ENCODE measurements at regions not wholly inside any gene's neighbourhood (a gene's known extent, or its start where the extent isn't known, plus 50 kb on each side); places are given as distances from the start of the nearest gene placed in this dataset.

- H2BK20ac ChIP-seq (ENCODE audit: low read depth, low read length) = no peak overlapping the region
- in situ Hi-C loops (cut with MboI; ENCODE audit: low sequenced_read_pairs) (no loop called here), intact Hi-C loops (cut with micrococcal nuclease) (no loop called here), dilution Hi-C loops (cut with HindIII; ENCODE audit: low sequenced_read_pairs, unreplicated experiment) (no loop called here)
- no peak overlapping the region for H3K14ac ChIP-seq (replicated peaks; ENCODE audit: low read depth, low read length)
- H2AK9ac ChIP-seq (replicated peaks; ENCODE audit: low read depth, low read length, poor library complexity) = no peak overlapping the region
- no peaks in the 10 kb centered on the region for H3K36me3 ChIP-seq (ENCODE audit: control insufficient read depth, insufficient read depth, low read length)
- peaks cover 5% of the 10 kb centered on the region; the same call in 1 of the 2 replicates for H3K4me1 ChIP-seq (ENCODE audit: control insufficient read depth, insufficient read depth, low read length)
- no peak overlapping the region for H4K91ac ChIP-seq (ENCODE audit: insufficient read depth, low read depth, low read length)
- no peak overlapping the region for H3K9ac ChIP-seq (ENCODE audit: low read depth, low read length)
- no peak overlapping the region for H4K5ac ChIP-seq (ENCODE audit: low read depth, low read length)
- ATAC-seq (ENCODE audit: low read depth) (no peak), DNase-seq (no peak)
- no peak overlapping the region for H2AK5ac ChIP-seq (ENCODE audit: low read depth, low read length)
- no peaks in the 10 kb centered on the region for H3K79me1 ChIP-seq (ENCODE audit: low read depth in 1 of 2, low read length in 2 of 2)
- no peak overlapping the region for H2BK120ac ChIP-seq (ENCODE audit: low read depth, low read length)
- TF ChIP-seq POLR2A (IDR thresholded peaks at IDR 0.05; ENCODE audit: low read depth, low read length) (no peak), USF2 (IDR thresholded peaks at IDR 0.05; ENCODE audit: low read depth, low read length) (no peak), BHLHE40 (IDR thresholded peaks at IDR 0.05; ENCODE audit: low read depth, low read length) (no peak), CEBPB (IDR thresholded peaks at IDR 0.05; ENCODE audit: low read depth, low read length) (no peak), MAFK (IDR thresholded peaks at IDR 0.05; ENCODE audit: low read depth, low read length) (no peak), MAZ (IDR thresholded peaks at IDR 0.05; ENCODE audit: borderline replicate concordance, low read depth, low read length) (no peak), MXI1 (IDR thresholded peaks at IDR 0.05; ENCODE audit: borderline replicate concordance, low read depth, low read length) (no peak), CHD1 (IDR thresholded peaks at IDR 0.05; ENCODE audit: low read depth, low read length) (no peak), ELK1 (IDR thresholded peaks at IDR 0.05; ENCODE audit: borderline replicate concordance, low read depth, low read length) (no peak), SMC3 (IDR thresholded peaks at IDR 0.05; ENCODE audit: low read depth, low read length) (no peak), CTCF (conservative IDR thresholded peaks at IDR 0.05; ENCODE audit: low read depth, low read length) (no peak), RCOR1 (IDR thresholded peaks at IDR 0.05; ENCODE audit: insufficient replicate concordance, low read length) (no peak)
- no peak overlapping the region for H3K56ac ChIP-seq (ENCODE audit: extremely low read depth, insufficient read depth, low read length)
- no peak overlapping the region for H2BK15ac ChIP-seq (ENCODE audit: low read depth, low read length)
- H3K27ac ChIP-seq (ENCODE audit: insufficient read depth, low read length) = no peak overlapping the region
- H2BK5ac ChIP-seq (ENCODE audit: low read depth, low read length, poor library complexity, severe bottlenecking) = no peak overlapping the region
- no CpG with 5 or more reads among the region's 3 CpGs for WGBS, 2 experiments (ENCODE audit: extremely low coverage in 2 of 2, insufficient read length in 1 of 2)
- no peaks in the 10 kb centered on the region for H3K27me3 ChIP-seq (ENCODE audit: control insufficient read depth, insufficient read depth, low read length)
- ChIA-PET CTCF (no interaction called here), POLR2A (ENCODE audit: unreplicated experiment) (no interaction called here)
- H2AFZ ChIP-seq (replicated peaks; ENCODE audit: low read length, poor library complexity) = no peak overlapping the region
- no peak overlapping the region for H3K4me2 ChIP-seq (ENCODE audit: low read depth, low read length)
- H4K20me1 ChIP-seq (ENCODE audit: insufficient read depth, low read length) = no peaks in the 10 kb centered on the region
- no TSS peak for BruUV-seq (replicated peaks)
- no peak overlapping the region for H4K8ac ChIP-seq (ENCODE audit: low read depth in 2 of 2, low read length in 2 of 2)
- no peak overlapping the region for H3K4me3 ChIP-seq (ENCODE audit: insufficient read depth, low read depth, low read length)
- peaks cover 2% of the 10 kb centered on the region for H3K9me1 ChIP-seq (ENCODE audit: insufficient read depth, low read length)
- H3K23ac ChIP-seq (ENCODE audit: low read depth, low read length) = no peak overlapping the region
- H3K4ac ChIP-seq (ENCODE audit: low read depth, low read length) = no peak overlapping the region
- H3K9me3 ChIP-seq (ENCODE audit: control insufficient read depth, insufficient read depth, low read length) = no peaks in the 10 kb centered on the region
- H3K18ac ChIP-seq (ENCODE audit: low read depth, low read length) = no peak overlapping the region; the same call in 1 of the 2 replicates
Observed at GRCh38 chr6:72530750-72531149, 91.1 kb upstream of the KCNQ5 start.
